Erythroblast (primary cell): ENCODE measurements at regions not wholly inside any gene's neighbourhood (a gene's known extent, or its start where the extent isn't known, plus 50 kb on each side); places are given as distances from the start of the nearest gene placed in this dataset.

Source experiments
- GATA1 ChIP-seq: IDR thresholded peaks from 2 replicates; pipeline ENCODE4 v1.6.1; 2011; ENCODE audit warnings: low read depth, mild to moderate bottlenecking, control low read depth, low read length, moderate library complexity
- POLR2A ChIP-seq: IDR thresholded peaks from 2 replicates; pipeline ENCODE4 v1.6.1; 2011; ENCODE audit warnings: mild to moderate bottlenecking, low read length

GRCh38 chr12:46985816-46986215, 93.6 kb upstream of the PCED1B start:
- TF ChIP-seq POLR2A (no peak), GATA1 (no peak)
